GM23338 (cell line): ENCODE measurements at regions not wholly inside any gene's neighbourhood (a gene's known extent, or its start where the extent isn't known, plus 50 kb on each side); places are given as distances from the start of the nearest gene placed in this dataset.
"Not testable (repeated sequence)": the region's sequence is repeated elsewhere in the genome, so short reads cannot be mapped to it uniquely, and the experiment has no call there.

ENCODE experiments used
- ATAC-seq: fragments of 200-7000 bp; cut with Tn5 transposase; 3 replicates; pipeline ENCODE4 v1.9.1; 2020
- DNase-seq: peaks from one replicate; pipeline ENCODE4 v3.0.0-alpha.2; 2015; ENCODE audit warnings: low spot score
- H2AFZ ChIP-seq: fragments of 200-600 bp; sonication (generic); 2 replicates; pipeline ENCODE4 v1.8.0; 2016; ENCODE audit warnings: antibody characterized with exemption, mild to moderate bottlenecking, moderate library complexity
- H3F3A ChIP-seq: fragments of 200-600 bp; sonication (generic); replicated peaks from 2 replicates; pipeline ENCODE4 v1.8.0; 2017; ENCODE audit warnings: antibody characterized with exemption, mixed run types, low read depth
- H3K27ac ChIP-seq: fragments of 200-600 bp; sonication (generic); 2 replicates; pipeline ENCODE4 v1.6.1; 2016; ENCODE audit warnings: low read depth
- H3K27me3 ChIP-seq: fragments of 200-600 bp; sonication (generic); 2 replicates; pipeline ENCODE4 v1.8.0; 2016; ENCODE audit warnings: mild to moderate bottlenecking, mixed run types, moderate library complexity; ENCODE audit not compliant: insufficient read depth
- H3K36me3 ChIP-seq: fragments of 200-600 bp; sonication (generic); 2 replicates; pipeline ENCODE4 v1.8.0; 2016; ENCODE audit warnings: mild to moderate bottlenecking; ENCODE audit not compliant: insufficient read depth
- H3K4me1 ChIP-seq: fragments of 200-600 bp; sonication (generic); 2 replicates; pipeline ENCODE4 v1.8.0; 2016; ENCODE audit warnings: mild to moderate bottlenecking, moderate library complexity; ENCODE audit not compliant: insufficient read depth
- H3K4me2 ChIP-seq: fragments of 200-600 bp; sonication (generic); 2 replicates; pipeline ENCODE4 v1.7.1; 2017; ENCODE audit warnings: mixed run types
- H3K4me3 ChIP-seq: fragments of 200-600 bp; sonication (generic); 2 replicates; pipeline ENCODE4 v1.6.1; 2016; ENCODE audit warnings: mixed run types
- H3K79me2 ChIP-seq: fragments of 200-600 bp; sonication (generic); replicated peaks from 2 replicates; pipeline ENCODE4 v1.8.0; 2017; ENCODE audit warnings: mild to moderate bottlenecking; ENCODE audit not compliant: insufficient read depth
- H3K9me2 ChIP-seq: fragments of 200-600 bp; sonication (generic); 2 replicates; pipeline ENCODE4 v1.8.0; 2017; ENCODE audit not compliant: insufficient read depth
- H4K20me1 ChIP-seq: fragments of 200-600 bp; sonication (generic); replicated peaks from 2 replicates; pipeline ENCODE4 v1.8.0; 2017; ENCODE audit warnings: mild to moderate bottlenecking; ENCODE audit not compliant: insufficient read depth
- H3K27ac Mint-ChIP-seq: 2 replicates; pipeline ENCODE4 v1.8.0; 2020; ENCODE audit warnings: inconsistent platforms, mild to moderate bottlenecking, moderate library complexity, mixed read lengths
- H3K27me3 Mint-ChIP-seq: 3 replicates; pipeline ENCODE4 v1.8.0; 2022; ENCODE audit warnings: low read depth, mild to moderate bottlenecking, moderate library complexity, mixed read lengths, inconsistent platforms; ENCODE audit not compliant: insufficient read depth, poor library complexity
- H3K36me3 Mint-ChIP-seq: 3 replicates; pipeline ENCODE4 v1.8.0; 2021; ENCODE audit warnings: low read depth, mild to moderate bottlenecking, inconsistent platforms, moderate library complexity, mixed read lengths
- H3K4me1 Mint-ChIP-seq: 3 replicates; pipeline ENCODE4 v1.8.0; 2020; ENCODE audit warnings: mild to moderate bottlenecking, inconsistent platforms, mixed read lengths
- H3K4me3 Mint-ChIP-seq: 3 replicates; pipeline ENCODE4 v1.8.0; 2021; ENCODE audit warnings: moderate library complexity, mild to moderate bottlenecking, inconsistent platforms, mixed read lengths
- H3K9me3 Mint-ChIP-seq: 3 replicates; pipeline ENCODE4 v1.8.0; 2020; ENCODE audit warnings: moderate library complexity, mild to moderate bottlenecking, inconsistent platforms, mixed read lengths
- CREB1 ChIP-seq: fragments of 250-450 bp; sonication (Bioruptor Pico); IDR thresholded peaks from 2 replicates; pipeline ENCODE4 v1.5.0; 2020; ENCODE audit warnings: low read depth, mild to moderate bottlenecking, moderate library complexity
- CTCF ChIP-seq, 2 experiments: fragments of 200-600 bp in 1 of 2; sonication (generic) in 1 of 2; conservative IDR thresholded peaks; 2 replicates each; pipeline versions ENCODE4 v1.5.1 to v1.6.1; 2016 to 2017; ENCODE audit warnings: antibody characterized with exemption in 2 of 2, low read depth in 2 of 2, mild to moderate bottlenecking in 2 of 2, moderate library complexity in 1 of 2
- ETS1 ChIP-seq: IDR thresholded peaks from 2 replicates; pipeline ENCODE4 v1.6.1; 2016; ENCODE audit warnings: antibody characterized with exemption
- NANOG ChIP-seq: IDR thresholded peaks from 2 replicates; pipeline ENCODE4 v1.6.1; 2016; ENCODE audit warnings: antibody characterized with exemption, borderline replicate concordance
- POLR2AphosphoS5 ChIP-seq: IDR thresholded peaks from 2 replicates; pipeline ENCODE4 v1.6.1; 2016; ENCODE audit warnings: antibody characterized with exemption, low read depth
- ZNF114 ChIP-seq: fragments of 250-450 bp; sonication (Bioruptor Pico); IDR thresholded peaks from 2 replicates; pipeline ENCODE4 v1.5.0; 2020; ENCODE audit warnings: mild to moderate bottlenecking, moderate library complexity

- TF ChIP-seq CTCF (conservative IDR thresholded peaks at IDR 0.05; ENCODE audit: low read depth in 2 of 2), result no peak
- TF ChIP-seq NANOG, result no peak
- no peak for TF ChIP-seq ETS1
- TF ChIP-seq ZNF114, result no peak
- no peak for TF ChIP-seq CREB1 (CRISPR knock-in tag)
- TF ChIP-seq POLR2AphosphoS5, result no peak
Measured at GRCh38 chr22:11042116-11042515, 4485.9 kb upstream of the OR11H1 start (continued).

- not testable (repeated sequence) for H3K4me1 ChIP-seq, H4K20me1 ChIP-seq, H3K27ac Mint-ChIP-seq, H3K4me3 Mint-ChIP-seq, H3K79me2 ChIP-seq, H2AFZ ChIP-seq, H3K27me3 ChIP-seq, H3F3A ChIP-seq, H3K36me3 ChIP-seq, ATAC-seq, H3K9me2 ChIP-seq, H3K27ac ChIP-seq, H3K4me3 ChIP-seq, H3K4me1 Mint-ChIP-seq, H3K4me2 ChIP-seq, DNase-seq
- Mint-ChIP-seq H3K27me3 (peaks cover 19% of the 10 kb centered on the region), H3K36me3 (peaks cover 49% of the 10 kb centered on the region), H3K9me3 (peaks cover 73% of the 10 kb centered on the region)
Measured at GRCh38 chr22:11043289-11043688, 4484.7 kb upstream of the OR11H1 start.

GRCh38 chr22:11048884-11049283 lies 4479.1 kb upstream of the OR11H1 start:
- not testable (repeated sequence) for H2AFZ ChIP-seq, H3K4me2 ChIP-seq, H3K79me2 ChIP-seq, DNase-seq, H3K9me2 ChIP-seq, H3K4me3 ChIP-seq, H3K4me3 Mint-ChIP-seq, ATAC-seq, H3K27ac ChIP-seq, H3K36me3 ChIP-seq, H3K4me1 Mint-ChIP-seq, H3F3A ChIP-seq, H4K20me1 ChIP-seq, H3K4me1 ChIP-seq, H3K27ac Mint-ChIP-seq, H3K27me3 ChIP-seq
- Mint-ChIP-seq H3K36me3 (peaks cover 25% of the 10 kb centered on the region), H3K9me3 (peaks cover 68% of the 10 kb centered on the region), H3K27me3 (peaks cover 15% of the 10 kb centered on the region)

- H3K27me3 ChIP-seq, H2AFZ ChIP-seq, H3K9me2 ChIP-seq, H3F3A ChIP-seq, H4K20me1 ChIP-seq, H3K4me3 Mint-ChIP-seq, H3K27ac ChIP-seq, H3K79me2 ChIP-seq, ATAC-seq, H3K4me1 Mint-ChIP-seq, H3K36me3 ChIP-seq, DNase-seq, H3K27ac Mint-ChIP-seq, H3K4me1 ChIP-seq, H3K4me2 ChIP-seq, H3K4me3 ChIP-seq: not testable (repeated sequence)
- Mint-ChIP-seq H3K9me3 (peaks cover 72% of the 10 kb centered on the region), H3K36me3 (peaks cover 32% of the 10 kb centered on the region), H3K27me3 (peaks cover 15% of the 10 kb centered on the region)
Measured at GRCh38 chr22:11050226-11050625, 4477.8 kb upstream of the OR11H1 start.

GRCh38 chr22:11051401-11052112 lies 4476.4 kb upstream of the OR11H1 start:
- H3K9me2 ChIP-seq, DNase-seq, H3K27me3 ChIP-seq, H3F3A ChIP-seq, H3K27ac ChIP-seq, H3K4me1 Mint-ChIP-seq, H3K4me2 ChIP-seq, H4K20me1 ChIP-seq, H3K4me3 Mint-ChIP-seq, H3K79me2 ChIP-seq, H3K36me3 ChIP-seq, H3K4me1 ChIP-seq, H2AFZ ChIP-seq, H3K27ac Mint-ChIP-seq, ATAC-seq, H3K4me3 ChIP-seq: not testable (repeated sequence)
- Mint-ChIP-seq H3K27me3 (peaks cover 25% of the 10 kb centered on the region), H3K9me3 (peaks cover 85% of the 10 kb centered on the region), H3K36me3 (peaks cover 44% of the 10 kb centered on the region)
